ENCODE measurements at regions not wholly inside any gene's neighbourhood (a gene's known extent, or its start where the extent isn't known, plus 50 kb on each side); places are given as distances from the start of the nearest gene placed in this dataset.

DNA sequence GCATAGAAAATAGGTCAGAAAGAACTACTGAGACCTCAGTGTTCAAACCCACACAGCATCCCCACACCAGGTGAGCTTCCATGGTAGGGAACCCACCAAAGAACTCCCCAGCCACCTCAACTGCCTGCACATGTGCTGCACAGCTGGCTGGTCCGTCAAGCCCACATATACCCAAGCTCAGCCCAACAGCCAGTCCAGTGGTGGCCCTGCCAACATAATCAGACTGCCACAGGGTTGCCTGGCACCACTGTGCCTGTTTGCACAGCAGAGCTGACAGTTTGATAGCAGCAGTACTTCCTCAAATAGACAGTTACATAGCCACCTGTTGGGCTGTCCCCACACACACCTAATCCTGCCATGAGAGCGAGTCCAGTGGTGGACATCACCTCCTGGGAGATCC is 283.3 kb upstream of the PRMT6 start:
- TF ChIP-seq POLR2A (IDR thresholded peaks at IDR 0.05; ENCODE audit: low read depth, low read length) (no peak), TAF1 (IDR thresholded peaks at IDR 0.05; ENCODE audit: low read depth, low read length) (no peak)
